SW 1271 (cell line): ENCODE measurements at regions not wholly inside any gene's neighbourhood (a gene's known extent, or its start where the extent isn't known, plus 50 kb on each side); places are given as distances from the start of the nearest gene placed in this dataset.
"Not testable (repeated sequence)": the region's sequence is repeated elsewhere in the genome, so short reads cannot be mapped to it uniquely, and the experiment has no call there.

Source experiments
- DNase-seq, 2 experiments: peaks; one replicate each; lab custom pipeline; 2025; lab: John Stamatoyannopoulos, UW

DNA sequence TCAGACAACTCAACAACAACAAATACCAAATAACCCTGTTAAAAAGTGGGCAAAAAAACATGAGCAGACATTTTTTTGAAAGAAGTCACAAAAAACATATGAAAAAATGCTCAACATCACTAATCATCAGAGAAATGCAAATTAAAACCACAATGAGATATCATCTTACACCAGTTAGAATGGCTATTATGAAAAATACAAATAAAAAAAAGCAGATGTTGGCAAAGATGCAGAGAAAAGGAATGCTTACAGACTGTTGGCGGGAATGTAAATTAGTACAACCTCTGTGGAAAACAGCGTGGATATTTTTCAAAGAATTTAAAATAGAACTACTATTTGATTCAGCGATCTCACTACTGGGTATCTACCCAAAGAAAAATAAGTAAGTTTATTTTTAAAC lies 114.0 kb downstream of the SLC38A4 start:
- DNase-seq, result no peak

DNA sequence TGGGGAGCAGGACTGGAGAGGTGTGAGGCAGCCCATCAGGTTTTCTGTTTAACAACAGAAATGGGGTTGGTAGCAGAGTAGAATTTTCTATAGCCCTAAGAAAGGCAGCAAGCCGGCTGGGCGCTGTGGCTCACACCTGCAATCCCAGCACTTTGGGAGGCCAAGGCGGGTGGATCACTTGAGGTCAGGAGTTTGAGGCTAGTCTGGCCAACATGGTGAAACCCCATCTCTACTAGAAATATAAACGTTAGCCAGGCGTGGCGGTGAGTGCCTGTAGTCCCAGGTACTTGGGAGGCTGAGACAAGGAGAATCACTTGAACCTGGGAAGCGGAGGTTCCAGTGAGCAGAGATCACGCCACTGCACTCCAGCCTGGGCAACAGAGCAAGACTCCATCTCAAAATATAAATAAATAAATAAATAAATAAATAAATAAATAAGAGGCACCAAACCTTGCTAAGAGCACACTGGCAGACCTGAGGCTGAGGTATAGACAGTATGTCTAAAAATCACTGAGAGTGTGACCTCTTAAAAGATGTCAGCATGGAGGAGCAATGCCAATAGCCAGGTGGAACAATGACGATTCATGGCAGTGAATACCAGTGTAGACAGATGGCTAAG lies 115.6 kb downstream of the SLC38A4 start:
- no peak for DNase-seq

DNA sequence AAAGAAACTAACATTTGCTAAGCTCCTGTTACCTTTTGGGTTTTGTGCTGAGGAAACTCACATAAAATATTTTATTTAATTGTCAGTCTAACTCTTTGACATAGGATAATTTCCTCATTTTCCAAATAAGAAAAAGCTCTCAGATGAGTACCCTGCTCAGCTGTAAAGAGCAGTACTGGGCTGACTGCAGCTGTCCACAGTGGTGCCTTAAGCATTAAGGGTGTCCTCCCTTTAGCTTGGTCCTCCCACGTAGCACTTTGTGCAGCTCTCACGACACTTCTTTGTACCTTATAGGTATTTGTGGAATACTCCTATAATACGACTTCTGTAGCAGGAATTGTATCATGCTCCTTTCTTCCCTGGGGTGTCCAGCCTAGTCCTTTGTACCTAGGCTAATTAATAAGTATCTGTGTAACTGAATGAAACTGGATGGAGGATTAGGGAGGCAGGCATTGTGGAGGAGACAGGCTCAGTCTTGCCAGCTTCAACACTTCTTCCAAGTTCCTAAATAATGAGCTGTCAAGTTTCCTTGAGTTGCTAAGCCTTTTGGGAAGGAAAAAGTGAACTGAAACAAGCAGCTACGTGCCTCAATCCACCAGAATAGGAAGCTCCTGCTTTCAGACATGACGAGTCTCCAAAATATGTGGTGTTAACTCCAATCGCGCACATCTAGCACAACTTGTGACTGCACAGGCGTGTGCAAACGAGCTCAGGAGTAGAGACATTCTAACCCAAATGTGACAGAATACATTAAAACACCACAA lies 123.0 kb downstream of the SLC38A4 start:
- DNase-seq, result no peak

DNA sequence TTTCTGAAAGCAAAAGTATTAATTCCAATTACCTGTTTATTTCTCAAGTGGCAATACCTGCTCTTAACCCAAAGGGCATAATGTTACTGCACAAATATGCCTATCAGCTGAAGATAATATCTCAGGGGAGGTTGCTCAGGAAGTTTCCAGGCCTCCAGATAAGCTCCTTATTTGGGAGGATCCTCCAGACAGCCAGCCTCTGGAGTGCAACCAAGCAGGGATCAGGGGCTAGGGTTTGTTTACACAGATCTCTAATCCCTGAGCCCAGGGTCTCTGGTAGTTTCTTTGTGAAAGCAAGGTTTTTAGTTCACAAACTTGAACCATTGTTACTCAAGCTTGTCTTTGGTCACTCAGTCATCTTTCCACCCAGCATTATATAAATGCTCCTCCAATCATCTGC lies 124.4 kb downstream of the SLC38A4 start:
- no peak for DNase-seq

DNA sequence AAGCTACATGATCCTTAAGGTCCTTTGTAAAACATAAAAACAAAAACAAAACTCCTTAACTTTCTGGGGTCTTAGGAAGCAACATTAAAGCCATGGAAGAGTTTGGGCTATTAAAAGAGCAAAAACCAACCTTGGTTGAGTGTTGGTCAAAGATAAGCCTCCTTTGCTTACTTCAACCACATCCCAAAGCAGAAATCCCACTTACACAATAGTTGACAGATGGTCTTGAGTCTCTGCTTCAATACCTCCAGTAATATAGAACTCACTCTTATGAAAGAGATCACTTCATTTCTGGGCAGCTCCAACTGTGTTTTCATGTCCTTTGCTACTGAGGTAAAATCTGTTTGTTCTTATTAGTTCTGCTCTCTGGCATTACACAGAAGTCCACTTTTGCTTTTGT lies 125.8 kb downstream of the SLC38A4 start:
- no peak for DNase-seq

DNA sequence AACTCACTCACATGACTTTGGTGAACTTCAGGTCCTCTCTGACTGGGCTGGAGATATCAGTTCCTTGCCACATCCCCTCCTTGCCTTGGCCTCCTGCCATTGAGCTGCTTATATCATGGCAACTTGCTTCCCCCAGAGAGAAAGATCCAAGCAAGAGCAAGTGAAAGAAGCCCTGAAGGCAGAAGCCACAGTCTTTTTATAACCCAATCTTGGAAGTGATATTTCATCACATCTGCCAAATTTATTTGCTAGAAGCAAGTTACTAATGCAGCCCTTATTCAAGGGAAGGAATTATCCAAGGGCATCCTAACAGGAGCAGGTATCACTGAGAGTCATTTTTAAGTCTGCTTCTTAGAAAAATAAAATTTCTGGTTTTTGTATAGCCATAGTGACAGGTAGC lies 127.8 kb downstream of the SLC38A4 start:
- DNase-seq, result no peak

DNA sequence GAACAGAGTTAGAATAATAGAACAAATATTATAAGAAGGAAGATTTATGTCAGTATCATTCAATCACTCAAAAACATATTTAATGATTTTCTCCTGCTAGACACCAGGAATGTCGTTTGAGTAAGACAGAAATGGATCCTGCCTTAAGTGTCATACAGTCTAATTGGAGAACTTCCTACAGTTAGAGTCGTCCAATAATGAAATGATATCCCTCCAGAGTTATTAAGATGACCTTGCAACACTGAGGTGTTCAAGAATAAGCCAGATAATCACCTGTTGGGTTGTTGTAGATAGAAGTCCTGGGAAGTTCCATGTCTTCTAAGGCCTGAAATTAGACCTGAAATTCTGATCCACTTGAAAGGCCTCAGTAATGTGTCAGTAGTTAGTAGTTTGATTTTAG lies 132.3 kb downstream of the SLC38A4 start:
- DNase-seq, result no peak

DNA sequence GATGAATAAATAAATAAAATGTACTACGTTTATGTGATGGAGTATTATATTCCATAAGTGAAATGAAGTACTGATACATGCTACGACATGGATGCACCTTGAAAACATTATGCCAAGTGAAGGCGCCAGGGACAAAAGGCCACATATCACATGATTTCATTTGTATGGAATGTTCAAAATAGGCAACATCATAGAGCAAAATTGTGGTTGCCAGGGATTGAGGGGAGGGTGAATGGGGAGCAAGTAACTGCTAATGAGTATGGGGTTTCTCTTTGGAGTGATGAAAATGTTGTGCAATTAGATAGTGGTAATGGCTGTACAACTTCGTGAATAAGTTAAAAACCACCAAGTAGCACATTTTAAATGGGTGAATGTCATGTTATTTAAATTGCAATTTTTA lies 132.8 kb downstream of the SLC38A4 start:
- no peak for DNase-seq

DNA sequence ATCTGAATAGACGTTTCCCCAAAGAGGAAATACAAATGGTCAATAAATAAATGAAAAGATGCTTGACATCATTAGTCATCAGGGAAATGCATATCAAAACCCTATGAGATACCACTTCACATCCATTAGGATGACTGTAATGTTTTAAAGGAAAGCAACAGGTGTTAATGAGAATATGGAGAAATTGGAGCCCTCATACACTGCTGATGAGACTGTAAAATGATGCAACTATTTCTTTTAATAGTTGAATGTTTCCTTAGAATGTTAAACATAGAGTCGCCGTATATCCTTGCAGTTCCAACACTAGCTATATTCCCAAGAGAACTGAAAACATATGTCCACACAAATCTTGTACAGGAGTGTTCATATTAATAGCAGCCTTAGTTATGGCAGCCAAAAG lies 133.2 kb downstream of the SLC38A4 start:
- no peak for DNase-seq

DNA sequence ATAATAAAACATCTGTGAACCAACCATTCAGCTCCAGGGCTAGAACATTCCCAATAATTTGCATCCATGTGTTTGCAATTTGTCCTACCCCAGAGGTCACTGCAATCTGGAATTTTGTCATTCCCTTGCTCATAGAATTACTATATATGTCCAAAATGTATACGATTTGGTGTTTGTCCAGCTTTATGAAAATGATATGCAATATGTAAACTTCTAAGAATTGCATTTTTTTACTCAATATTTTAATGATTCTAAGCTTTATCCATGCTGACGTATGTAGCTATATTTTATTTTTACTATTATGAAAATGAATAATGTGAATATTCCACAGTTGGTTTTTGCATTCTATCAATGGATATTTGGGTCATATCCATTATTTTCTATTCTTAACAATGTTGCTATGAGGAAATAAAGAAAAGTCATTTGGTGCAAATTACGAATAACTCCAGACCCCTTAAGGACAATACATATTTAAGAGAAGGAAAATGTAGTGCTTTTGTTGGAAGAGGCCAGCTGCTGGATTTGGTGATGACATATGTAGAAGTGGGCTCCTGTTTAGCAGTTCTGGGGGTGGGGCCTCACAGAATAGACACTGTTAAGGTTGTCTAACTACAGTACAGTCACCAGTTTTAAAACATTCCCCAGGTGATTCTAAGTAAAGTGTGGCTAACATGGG lies 139.4 kb downstream of the SLC38A4 start:
- no peak for DNase-seq

DNA sequence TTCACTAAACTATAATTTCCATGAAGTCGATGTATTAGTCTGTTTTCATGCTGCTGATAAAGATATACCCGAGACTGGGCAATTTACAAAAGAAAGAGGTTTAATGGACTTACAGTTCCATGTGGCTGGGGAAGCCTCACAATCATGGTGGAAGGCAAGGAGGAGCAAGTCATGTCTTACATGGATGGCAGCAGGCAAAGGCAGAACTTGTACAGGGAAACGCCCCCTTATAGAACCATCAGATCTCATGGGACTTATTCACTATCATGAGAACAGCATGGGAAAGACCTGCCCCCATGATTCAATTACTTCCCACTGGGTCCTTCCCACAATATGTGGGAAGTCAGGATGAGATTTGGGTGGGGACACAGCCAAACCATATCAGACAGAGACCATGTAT lies 141.6 kb downstream of the SLC38A4 start:
- not testable (repeated sequence) for DNase-seq

DNA sequence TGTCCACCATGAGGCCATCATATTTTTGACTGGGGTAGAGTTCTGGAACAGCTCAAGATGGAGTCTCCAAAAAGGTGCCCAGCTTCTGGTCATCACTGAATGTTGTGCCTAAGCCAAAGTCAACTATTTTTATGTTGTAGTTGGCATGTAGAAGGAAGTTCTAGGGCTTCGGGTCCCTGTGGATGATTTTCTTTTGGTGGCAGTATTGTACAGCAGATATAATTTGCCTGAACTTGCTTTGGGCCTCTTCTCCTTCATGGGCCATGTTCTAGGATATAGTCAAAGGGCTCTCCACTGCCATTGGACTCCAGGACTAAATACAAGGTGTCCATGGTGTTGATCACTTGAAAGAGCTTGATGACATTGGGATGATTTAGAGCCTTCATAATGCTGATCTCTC lies 143.6 kb downstream of the SLC38A4 start:
- DNase-seq, result no peak

DNA sequence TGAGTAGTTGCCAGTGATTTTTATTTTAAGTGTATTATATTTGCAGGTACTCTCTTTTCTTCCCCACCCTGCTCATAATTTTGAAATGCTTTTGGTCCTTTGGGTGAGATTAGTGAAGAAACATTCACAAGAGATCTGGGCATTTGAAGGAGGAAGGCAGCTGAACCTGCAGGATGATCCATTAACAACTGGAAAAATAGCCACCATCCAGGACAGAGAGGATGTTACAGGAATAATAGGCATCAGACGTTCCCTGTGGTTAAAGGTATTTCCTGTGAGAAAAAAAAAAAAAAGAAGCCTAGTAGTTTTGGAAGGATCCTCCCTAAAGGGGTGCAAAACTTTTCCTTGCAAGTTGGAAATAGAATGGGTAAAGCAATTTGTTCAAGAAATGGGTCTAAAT lies 145.3 kb downstream of the SLC38A4 start:
- no peak for DNase-seq

DNA sequence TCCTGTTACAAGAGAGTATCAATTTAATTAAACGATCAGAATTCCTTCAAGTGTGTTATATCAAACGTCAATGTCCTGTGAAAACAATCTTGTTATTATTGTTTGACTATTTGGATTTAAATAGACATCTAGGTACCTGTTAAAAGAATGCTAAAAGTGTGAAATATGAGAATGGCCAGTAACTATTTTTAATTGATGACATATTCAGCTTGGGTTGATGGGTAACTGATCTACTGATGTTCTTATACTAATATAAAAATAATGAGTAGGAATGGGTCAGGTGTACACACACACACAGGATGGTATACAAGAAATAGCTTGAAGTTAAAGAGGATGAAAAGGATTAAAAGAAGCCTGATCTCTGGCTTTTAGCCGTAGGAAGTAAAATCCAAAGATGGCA lies 146.0 kb downstream of the SLC38A4 start:
- no peak for DNase-seq

DNA sequence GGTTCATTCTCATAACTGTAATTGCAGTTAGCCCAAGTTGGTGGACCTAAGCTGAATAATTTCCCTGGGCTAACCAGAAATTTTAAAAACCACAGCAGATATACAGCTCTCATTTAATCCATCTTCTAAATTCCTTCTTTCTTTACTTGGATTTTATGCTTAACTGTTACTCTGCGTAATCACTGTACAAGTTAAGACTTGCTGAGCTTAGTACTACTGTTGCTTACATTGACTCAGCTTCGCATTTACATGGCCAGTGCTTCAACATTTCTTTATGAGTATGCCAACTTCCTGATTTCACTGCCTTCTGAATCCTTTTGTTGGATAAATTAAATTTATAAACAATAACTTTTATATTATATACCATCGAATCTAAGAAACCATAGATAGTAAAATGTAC lies 147.4 kb downstream of the SLC38A4 start:
- DNase-seq, result no peak

DNA sequence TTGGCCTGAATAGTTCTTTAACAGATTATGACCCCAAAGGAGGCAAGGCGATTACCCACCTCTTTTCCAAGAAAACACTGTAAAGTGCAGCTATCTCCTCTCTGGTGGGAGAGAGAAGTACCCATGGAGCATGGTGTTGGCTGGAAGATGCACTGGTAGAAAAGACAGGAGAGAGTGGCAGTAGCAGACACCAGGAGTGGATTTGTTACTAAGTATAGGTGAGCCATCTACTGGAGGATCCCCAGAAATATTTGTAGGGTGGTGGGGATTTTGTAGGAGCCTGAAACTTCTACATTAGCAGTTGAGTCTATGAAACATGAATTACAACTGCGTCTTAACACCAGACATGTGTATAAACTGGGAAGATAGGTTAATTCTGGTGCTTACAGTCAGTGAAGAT lies 148.0 kb downstream of the SLC38A4 start:
- peak in 1 of 2 experiments; percentile 55 for DNase-seq

DNA sequence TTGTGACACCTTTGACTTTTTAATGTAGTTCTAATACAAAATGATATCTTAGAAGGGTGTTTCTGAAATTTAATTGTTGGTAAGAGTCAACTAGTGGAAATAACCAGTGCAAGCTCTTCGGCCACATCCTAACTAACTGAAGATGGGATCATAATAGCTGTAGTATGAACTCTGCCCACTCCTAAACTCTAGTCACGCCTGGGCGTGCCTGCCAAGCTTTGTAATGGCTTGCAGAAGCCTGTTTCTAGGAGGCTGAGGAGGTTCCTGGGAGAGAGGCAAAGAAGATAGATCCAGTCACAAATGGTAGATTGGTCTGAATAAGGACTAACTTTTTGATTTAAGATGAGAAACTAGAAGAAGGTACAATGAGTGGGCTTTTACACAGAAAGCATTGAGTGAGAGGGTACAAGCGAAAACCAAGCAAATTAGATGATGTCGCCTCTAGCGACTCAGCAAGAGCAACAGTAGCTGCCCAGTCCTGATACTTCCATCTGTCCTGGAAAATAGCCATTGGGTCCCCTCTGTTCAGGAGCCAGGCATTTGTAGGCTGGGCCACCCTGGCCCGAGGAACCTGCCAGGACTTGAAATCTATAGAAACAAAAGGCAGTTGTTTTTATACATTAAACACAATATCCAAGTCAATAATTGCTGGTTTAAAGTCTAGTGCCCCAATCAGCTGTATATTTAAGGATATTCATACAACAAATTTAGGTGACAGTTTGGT lies 148.8 kb downstream of the SLC38A4 start:
- no peak for DNase-seq

DNA sequence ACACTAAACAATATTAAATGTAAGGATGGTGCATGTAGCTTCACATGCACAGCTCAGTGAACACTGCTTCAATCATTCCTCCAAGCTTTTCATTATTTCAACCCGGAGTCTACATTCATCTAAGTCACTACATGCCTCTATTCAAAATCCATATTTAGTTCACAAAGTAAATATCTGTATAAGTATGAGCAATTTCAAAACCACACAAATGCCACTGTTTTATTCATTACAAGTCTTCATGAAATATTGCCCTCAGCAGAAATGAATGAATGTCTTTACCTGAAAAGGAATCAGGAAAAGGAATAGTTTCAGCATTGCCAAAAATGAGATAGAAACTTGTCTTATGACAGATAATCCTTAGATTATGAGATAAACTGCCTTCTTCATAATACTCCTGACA lies 149.4 kb downstream of the SLC38A4 start:
- no peak for DNase-seq

DNA sequence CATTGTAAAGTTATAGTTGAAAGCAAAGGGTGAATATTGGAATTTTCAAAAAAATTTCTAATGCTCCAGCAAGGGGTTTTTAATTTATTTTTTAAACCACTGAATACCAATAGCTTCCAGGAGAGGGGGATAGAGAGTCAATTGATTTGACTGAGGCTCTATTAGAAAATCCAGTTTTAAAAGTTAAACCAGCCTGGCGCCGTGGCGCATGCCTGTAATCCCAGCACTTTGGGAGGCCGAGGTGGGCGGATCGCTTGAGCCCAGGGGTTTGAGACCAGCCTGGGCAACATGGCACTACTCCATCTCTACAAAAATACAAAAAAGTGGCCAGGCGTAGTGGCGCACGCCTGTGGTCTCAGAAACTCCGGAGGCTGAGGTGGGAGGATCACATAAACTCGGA lies 150.1 kb downstream of the SLC38A4 start:
- peak in 1 of 2 experiments; percentile 36 for DNase-seq

DNA sequence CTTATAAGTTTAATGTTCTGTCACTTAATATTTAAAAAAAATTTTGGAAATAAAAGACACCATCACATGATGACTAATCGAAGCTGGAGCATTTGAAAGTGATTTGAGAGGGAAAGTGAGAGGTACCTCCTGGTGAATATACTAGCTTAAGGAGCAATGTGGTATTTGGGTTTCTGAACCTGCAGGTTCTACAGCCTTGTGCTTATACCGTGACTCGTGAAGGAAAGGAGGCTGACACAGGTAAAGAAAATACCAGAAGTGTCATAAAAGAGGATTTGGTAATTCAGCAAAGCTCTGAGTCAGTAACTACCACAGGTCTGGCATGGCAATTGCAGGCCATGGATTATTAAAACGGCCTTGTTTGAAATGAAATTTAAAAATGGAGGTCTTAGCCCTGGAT lies 151.0 kb downstream of the SLC38A4 start:
- no peak for DNase-seq

DNA sequence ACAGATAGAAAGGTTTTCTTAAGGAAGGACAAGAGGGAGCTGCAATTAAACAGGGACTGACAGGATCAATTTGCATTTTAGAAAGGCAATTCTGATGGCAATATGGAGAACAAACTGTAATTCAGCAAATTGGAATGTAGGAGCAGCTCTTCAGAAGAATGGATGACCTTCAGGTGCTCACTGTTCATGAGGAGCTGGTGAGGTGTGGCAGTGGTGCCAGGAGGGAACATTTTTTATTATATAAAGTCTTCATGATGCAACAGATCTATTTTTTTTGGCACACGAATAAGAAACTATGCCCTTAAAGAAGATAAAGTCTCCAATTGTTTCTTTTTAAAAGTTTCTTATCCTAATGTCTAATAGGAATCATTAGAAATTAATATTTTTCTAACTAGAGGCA lies 151.7 kb downstream of the SLC38A4 start:
- no peak for DNase-seq

DNA sequence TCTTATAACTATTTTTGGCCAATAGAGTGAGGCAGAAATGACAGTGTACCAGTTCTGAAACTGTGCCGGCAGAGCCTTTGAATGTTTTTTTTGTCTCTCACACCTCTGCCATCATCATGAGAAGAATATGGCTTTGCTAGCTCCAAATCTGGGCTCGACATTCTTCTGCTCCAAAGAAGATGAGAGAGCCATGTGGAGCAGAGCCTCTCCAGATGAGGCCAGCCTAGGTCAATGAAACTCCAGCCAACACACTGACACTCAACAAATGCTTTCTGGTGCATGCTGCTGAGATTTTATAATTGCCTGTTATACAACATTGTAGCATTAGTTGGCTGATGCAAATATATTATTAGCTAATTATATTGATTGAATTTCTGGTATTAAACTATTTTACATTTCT lies 154.7 kb downstream of the SLC38A4 start:
- DNase-seq, result no peak

DNA sequence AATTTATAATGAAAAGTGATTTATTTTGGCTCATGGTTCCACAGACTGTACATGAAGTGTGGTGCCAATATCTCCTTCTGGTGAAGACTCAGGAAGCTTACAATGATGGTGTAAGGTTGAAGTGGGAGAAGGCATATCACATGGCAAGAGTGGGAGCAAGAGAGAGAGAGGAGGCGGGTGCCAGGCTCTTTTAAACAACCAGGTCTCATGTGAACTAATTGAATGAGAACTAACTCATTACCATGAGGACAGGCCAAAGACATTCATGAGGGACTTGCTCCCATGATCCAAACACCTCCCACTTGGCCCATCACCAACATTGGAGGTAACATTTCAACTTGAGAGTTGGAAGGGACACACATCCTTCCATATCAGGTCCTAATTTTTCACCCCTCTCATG lies 155.2 kb downstream of the SLC38A4 start:
- no peak for DNase-seq
